ENCODE measurements at regions not wholly inside any gene's neighbourhood (a gene's known extent, or its start where the extent isn't known, plus 50 kb on each side); places are given as distances from the start of the nearest gene placed in this dataset.

- ChIA-PET CTCF (no interaction called here), POLR2A (no interaction called here)
- Histone ChIP-seq H3K36me3 (ENCODE audit: control insufficient read depth in 4 of 4, insufficient read depth in 4 of 4, low read length in 3 of 4) (no peaks in the 10 kb centered on the region), H3K9me3 (ENCODE audit: control extremely low read depth in 1 of 5, control insufficient read depth in 4 of 5, insufficient read depth in 2 of 5, low read depth in 1 of 5, low read length in 4 of 5) (no peaks in the 10 kb centered on the region), H3K27me3 (replicated peaks in 2 of 5; ENCODE audit: control insufficient read depth in 4 of 5, insufficient read depth in 5 of 5, low read length in 4 of 5) (no peaks in the 10 kb centered on the region), H3K4me3 (ENCODE audit: control insufficient read depth in 1 of 7, extremely low read depth in 1 of 7, insufficient read depth in 4 of 7, low read depth in 2 of 7, low read length in 6 of 7) (no peak overlapping the region), H3K4me1 (ENCODE audit: control extremely low read depth in 1 of 4, control insufficient read depth in 4 of 4, insufficient read depth in 4 of 4, low read length in 3 of 4) (no peaks in the 10 kb centered on the region), H3K27ac (ENCODE audit: insufficient read depth in 1 of 2, low read depth in 1 of 2, low read length in 2 of 2, poor library complexity in 1 of 2, severe bottlenecking in 2 of 2) (no peak overlapping the region)
- DNase-seq: no peak
- no CpG with 5 or more reads among the region's 2 CpGs for WGBS (ENCODE audit: insufficient coverage)
Observed at GRCh38 chr2:156019341-156019740, 313.2 kb downstream of the NR4A2 start.

- ChIA-PET CTCF (interaction anchor here (0.8 kb wide), 1 partner anchor 82 kb away, joined by 3 read pairs; no protein-coding TSS in a partner anchor), POLR2A (no interaction called here)
- H3K27me3 ChIP-seq (replicated peaks in 2 of 5; ENCODE audit: control insufficient read depth in 4 of 5, insufficient read depth in 5 of 5, low read length in 4 of 5): no peaks in the 10 kb centered on the region
- no peak overlapping the region for H3K27ac ChIP-seq (ENCODE audit: insufficient read depth in 1 of 2, low read depth in 1 of 2, low read length in 2 of 2, poor library complexity in 1 of 2, severe bottlenecking in 2 of 2)
- no peaks in the 10 kb centered on the region for H3K4me1 ChIP-seq (ENCODE audit: control extremely low read depth in 1 of 4, control insufficient read depth in 4 of 4, insufficient read depth in 4 of 4, low read length in 3 of 4)
- H3K36me3 ChIP-seq (ENCODE audit: control insufficient read depth in 4 of 4, insufficient read depth in 4 of 4, low read length in 3 of 4): no peaks in the 10 kb centered on the region
- no peaks in the 10 kb centered on the region for H3K9me3 ChIP-seq (ENCODE audit: control extremely low read depth in 1 of 5, control insufficient read depth in 4 of 5, insufficient read depth in 2 of 5, low read depth in 1 of 5, low read length in 4 of 5)
- WGBS (ENCODE audit: insufficient coverage): 100% methylated on average over 1 of the region's 1 CpG
- no peak overlapping the region for H3K4me3 ChIP-seq (ENCODE audit: control insufficient read depth in 1 of 7, extremely low read depth in 1 of 7, insufficient read depth in 4 of 7, low read depth in 2 of 7, low read length in 6 of 7)
- no peak for DNase-seq
Observed at GRCh38 chr2:156017341-156017885, 315.1 kb downstream of the NR4A2 start.

GRCh38 chr2:156009293-156009692, 323.2 kb downstream of the NR4A2 start:
- Histone ChIP-seq H3K36me3 (ENCODE audit: control insufficient read depth in 4 of 4, insufficient read depth in 4 of 4, low read length in 3 of 4) (no peaks in the 10 kb centered on the region), H3K9me3 (ENCODE audit: control extremely low read depth in 1 of 5, control insufficient read depth in 4 of 5, insufficient read depth in 2 of 5, low read depth in 1 of 5, low read length in 4 of 5) (peaks cover 0 to 4% (median 2%) of the 10 kb centered on the region in 5 experiments), H3K4me1 (ENCODE audit: control extremely low read depth in 1 of 4, control insufficient read depth in 4 of 4, insufficient read depth in 4 of 4, low read length in 3 of 4) (no peaks in the 10 kb centered on the region), H3K27ac (ENCODE audit: insufficient read depth in 1 of 2, low read depth in 1 of 2, low read length in 2 of 2, poor library complexity in 1 of 2, severe bottlenecking in 2 of 2) (no peak overlapping the region), H3K27me3 (replicated peaks in 2 of 5; ENCODE audit: control insufficient read depth in 4 of 5, insufficient read depth in 5 of 5, low read length in 4 of 5) (no peaks in the 10 kb centered on the region), H3K4me3 (ENCODE audit: control insufficient read depth in 1 of 7, extremely low read depth in 1 of 7, insufficient read depth in 4 of 7, low read depth in 2 of 7, low read length in 6 of 7) (no peak overlapping the region)
- ChIA-PET POLR2A (interaction anchor here (0.7 kb wide), 1 partner anchor 9 kb away, joined by 4 read pairs; no protein-coding TSS in a partner anchor), CTCF (interaction anchor here (0.7 kb wide), 1 partner anchor 39 kb away, joined by 3 read pairs; no protein-coding TSS in a partner anchor)
- DNase-seq: no peak
- 100% methylated on average over 1 of the region's 2 CpGs for WGBS (ENCODE audit: insufficient coverage)

- no peak for DNase-seq
- Histone ChIP-seq H3K9me3 (ENCODE audit: control extremely low read depth in 1 of 5, control insufficient read depth in 4 of 5, insufficient read depth in 2 of 5, low read depth in 1 of 5, low read length in 4 of 5) (peaks cover 0 to 4% (median 2%) of the 10 kb centered on the region in 5 experiments), H3K36me3 (ENCODE audit: control insufficient read depth in 4 of 4, insufficient read depth in 4 of 4, low read length in 3 of 4) (no peaks in the 10 kb centered on the region), H3K27me3 (replicated peaks in 2 of 5; ENCODE audit: control insufficient read depth in 4 of 5, insufficient read depth in 5 of 5, low read length in 4 of 5) (no peaks in the 10 kb centered on the region), H3K4me3 (ENCODE audit: control insufficient read depth in 1 of 7, extremely low read depth in 1 of 7, insufficient read depth in 4 of 7, low read depth in 2 of 7, low read length in 6 of 7) (no peak overlapping the region), H3K4me1 (ENCODE audit: control extremely low read depth in 1 of 4, control insufficient read depth in 4 of 4, insufficient read depth in 4 of 4, low read length in 3 of 4) (no peaks in the 10 kb centered on the region), H3K27ac (ENCODE audit: insufficient read depth in 1 of 2, low read depth in 1 of 2, low read length in 2 of 2, poor library complexity in 1 of 2, severe bottlenecking in 2 of 2) (no peak overlapping the region)
- 97% methylated on average over 16 of the region's 17 CpGs for WGBS (ENCODE audit: insufficient coverage)
- ChIA-PET CTCF (no interaction called here), POLR2A (no interaction called here)
Observed at GRCh38 chr2:156006721-156007618, 325.6 kb downstream of the NR4A2 start.

GRCh38 chr2:156005999-156006712, 326.4 kb downstream of the NR4A2 start:
- no peak for DNase-seq
- H3K27ac ChIP-seq (ENCODE audit: insufficient read depth in 1 of 2, low read depth in 1 of 2, low read length in 2 of 2, poor library complexity in 1 of 2, severe bottlenecking in 2 of 2): no peak overlapping the region
- H3K4me3 ChIP-seq (ENCODE audit: control insufficient read depth in 1 of 7, extremely low read depth in 1 of 7, insufficient read depth in 4 of 7, low read depth in 2 of 7, low read length in 6 of 7): no peak overlapping the region
- peaks cover 0 to 3% (median under 1%) of the 10 kb centered on the region in 5 experiments for H3K9me3 ChIP-seq (ENCODE audit: control extremely low read depth in 1 of 5, control insufficient read depth in 4 of 5, insufficient read depth in 2 of 5, low read depth in 1 of 5, low read length in 4 of 5)
- no peaks in the 10 kb centered on the region for H3K27me3 ChIP-seq (replicated peaks in 2 of 5; ENCODE audit: control insufficient read depth in 4 of 5, insufficient read depth in 5 of 5, low read length in 4 of 5)
- no peaks in the 10 kb centered on the region for H3K4me1 ChIP-seq (ENCODE audit: control extremely low read depth in 1 of 4, control insufficient read depth in 4 of 4, insufficient read depth in 4 of 4, low read length in 3 of 4)
- H3K36me3 ChIP-seq (ENCODE audit: control insufficient read depth in 4 of 4, insufficient read depth in 4 of 4, low read length in 3 of 4): no peaks in the 10 kb centered on the region
- POLR2A ChIA-PET: no interaction called here
- CTCF ChIA-PET: no interaction called here
- 88% methylated on average over 1 of the region's 3 CpGs for WGBS (ENCODE audit: insufficient coverage)

GRCh38 chr2:156005531-156005930, 327.0 kb downstream of the NR4A2 start:
- no peaks in the 10 kb centered on the region for H3K4me1 ChIP-seq (ENCODE audit: control extremely low read depth in 1 of 4, control insufficient read depth in 4 of 4, insufficient read depth in 4 of 4, low read length in 3 of 4)
- no peak for DNase-seq
- CTCF ChIA-PET: no interaction called here
- H3K36me3 ChIP-seq (ENCODE audit: control insufficient read depth in 4 of 4, insufficient read depth in 4 of 4, low read length in 3 of 4): no peaks in the 10 kb centered on the region
- H3K9me3 ChIP-seq (ENCODE audit: control extremely low read depth in 1 of 5, control insufficient read depth in 4 of 5, insufficient read depth in 2 of 5, low read depth in 1 of 5, low read length in 4 of 5): peaks cover 0 to 3% (median 0%) of the 10 kb centered on the region in 5 experiments
- no peak overlapping the region for H3K4me3 ChIP-seq (ENCODE audit: control insufficient read depth in 1 of 7, extremely low read depth in 1 of 7, insufficient read depth in 4 of 7, low read depth in 2 of 7, low read length in 6 of 7)
- POLR2A ChIA-PET: no interaction called here
- H3K27me3 ChIP-seq (replicated peaks in 2 of 5; ENCODE audit: control insufficient read depth in 4 of 5, insufficient read depth in 5 of 5, low read length in 4 of 5): no peaks in the 10 kb centered on the region
- H3K27ac ChIP-seq (ENCODE audit: insufficient read depth in 1 of 2, low read depth in 1 of 2, low read length in 2 of 2, poor library complexity in 1 of 2, severe bottlenecking in 2 of 2): no peak overlapping the region
- 96% methylated on average over 7 of the region's 7 CpGs for WGBS (ENCODE audit: insufficient coverage)

GRCh38 chr2:156004459-156004858, 328.1 kb downstream of the NR4A2 start:
- no peak overlapping the region for H3K4me3 ChIP-seq (ENCODE audit: control insufficient read depth in 1 of 7, extremely low read depth in 1 of 7, insufficient read depth in 4 of 7, low read depth in 2 of 7, low read length in 6 of 7)
- POLR2A ChIA-PET: no interaction called here
- no peak for DNase-seq
- no peaks in the 10 kb centered on the region for H3K27me3 ChIP-seq (replicated peaks in 2 of 5; ENCODE audit: control insufficient read depth in 4 of 5, insufficient read depth in 5 of 5, low read length in 4 of 5)
- CTCF ChIA-PET: no interaction called here
- H3K36me3 ChIP-seq (ENCODE audit: control insufficient read depth in 4 of 4, insufficient read depth in 4 of 4, low read length in 3 of 4): no peaks in the 10 kb centered on the region
- H3K4me1 ChIP-seq (ENCODE audit: control extremely low read depth in 1 of 4, control insufficient read depth in 4 of 4, insufficient read depth in 4 of 4, low read length in 3 of 4): no peaks in the 10 kb centered on the region
- H3K27ac ChIP-seq (ENCODE audit: insufficient read depth in 1 of 2, low read depth in 1 of 2, low read length in 2 of 2, poor library complexity in 1 of 2, severe bottlenecking in 2 of 2): no peak overlapping the region
- H3K9me3 ChIP-seq (ENCODE audit: control extremely low read depth in 1 of 5, control insufficient read depth in 4 of 5, insufficient read depth in 2 of 5, low read depth in 1 of 5, low read length in 4 of 5): no peaks in the 10 kb centered on the region
- 97% methylated on average over 5 of the region's 5 CpGs for WGBS (ENCODE audit: insufficient coverage)
